PFSK-1 (cell line): ENCODE measurements at regions not wholly inside any gene's neighbourhood (a gene's known extent, or its start where the extent isn't known, plus 50 kb on each side); places are given as distances from the start of the nearest gene placed in this dataset.

ENCODE experiments used
- FOXP2 ChIP-seq: optimal IDR thresholded peaks from 2 replicates; pipeline ENCODE3; 2011; ENCODE audit warnings: borderline replicate concordance, control low read depth, inconsistent platforms; ENCODE audit not compliant: insufficient read depth; ENCODE audit errors: extremely low read length, extremely low read depth
- POLR2AphosphoS5 ChIP-seq: IDR thresholded peaks from 2 replicates; pipeline ENCODE4 v1.6.1; 2012; ENCODE audit warnings: low read depth, mild to moderate bottlenecking, control low read depth, low read length, moderate library complexity
- SIN3A ChIP-seq: IDR thresholded peaks from 2 replicates; pipeline ENCODE4 v1.6.1; 2012; ENCODE audit warnings: mild to moderate bottlenecking, low read length, moderate library complexity, borderline replicate concordance; ENCODE audit not compliant: insufficient read depth
- TAF1 ChIP-seq: IDR thresholded peaks from 2 replicates; pipeline ENCODE4 v1.6.1; 2012; ENCODE audit warnings: low read length, control low read depth, borderline replicate concordance; ENCODE audit not compliant: insufficient read depth
- TF ChIP-seq, protein P1 (sequence below), 2 experiments: IDR thresholded peaks; 2 replicates each; pipeline versions ENCODE4 v1.6.1 to v1.8.0; 2011 to 2012; ENCODE audit warnings: low read depth in 2 of 2, low read length in 2 of 2, control low read depth in 1 of 2, inconsistent platforms in 1 of 2, mild to moderate bottlenecking in 1 of 2, moderate library complexity in 1 of 2; ENCODE audit not compliant: insufficient read depth in 1 of 2

GRCh38 chr10:106473129-106473685, 691.3 kb downstream of the SORCS1 start:
- no peak for TF ChIP-seq POLR2AphosphoS5
- TF ChIP-seq, protein P1, sequence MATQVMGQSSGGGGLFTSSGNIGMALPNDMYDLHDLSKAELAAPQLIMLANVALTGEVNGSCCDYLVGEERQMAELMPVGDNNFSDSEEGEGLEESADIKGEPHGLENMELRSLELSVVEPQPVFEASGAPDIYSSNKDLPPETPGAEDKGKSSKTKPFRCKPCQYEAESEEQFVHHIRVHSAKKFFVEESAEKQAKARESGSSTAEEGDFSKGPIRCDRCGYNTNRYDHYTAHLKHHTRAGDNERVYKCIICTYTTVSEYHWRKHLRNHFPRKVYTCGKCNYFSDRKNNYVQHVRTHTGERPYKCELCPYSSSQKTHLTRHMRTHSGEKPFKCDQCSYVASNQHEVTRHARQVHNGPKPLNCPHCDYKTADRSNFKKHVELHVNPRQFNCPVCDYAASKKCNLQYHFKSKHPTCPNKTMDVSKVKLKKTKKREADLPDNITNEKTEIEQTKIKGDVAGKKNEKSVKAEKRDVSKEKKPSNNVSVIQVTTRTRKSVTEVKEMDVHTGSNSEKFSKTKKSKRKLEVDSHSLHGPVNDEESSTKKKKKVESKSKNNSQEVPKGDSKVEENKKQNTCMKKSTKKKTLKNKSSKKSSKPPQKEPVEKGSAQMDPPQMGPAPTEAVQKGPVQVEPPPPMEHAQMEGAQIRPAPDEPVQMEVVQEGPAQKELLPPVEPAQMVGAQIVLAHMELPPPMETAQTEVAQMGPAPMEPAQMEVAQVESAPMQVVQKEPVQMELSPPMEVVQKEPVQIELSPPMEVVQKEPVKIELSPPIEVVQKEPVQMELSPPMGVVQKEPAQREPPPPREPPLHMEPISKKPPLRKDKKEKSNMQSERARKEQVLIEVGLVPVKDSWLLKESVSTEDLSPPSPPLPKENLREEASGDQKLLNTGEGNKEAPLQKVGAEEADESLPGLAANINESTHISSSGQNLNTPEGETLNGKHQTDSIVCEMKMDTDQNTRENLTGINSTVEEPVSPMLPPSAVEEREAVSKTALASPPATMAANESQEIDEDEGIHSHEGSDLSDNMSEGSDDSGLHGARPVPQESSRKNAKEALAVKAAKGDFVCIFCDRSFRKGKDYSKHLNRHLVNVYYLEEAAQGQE (IDR thresholded peaks at IDR 0.05; ENCODE audit: insufficient read depth in 1 of 2, low read depth in 2 of 2, low read length in 2 of 2), result no peak
- no peak for TF ChIP-seq TAF1
- TF ChIP-seq SIN3A, result no peak
- no peak for TF ChIP-seq FOXP2
